Neural progenitor cell (in vitro differentiated cells): ENCODE measurements at regions not wholly inside any gene's neighbourhood (a gene's known extent, or its start where the extent isn't known, plus 50 kb on each side); places are given as distances from the start of the nearest gene placed in this dataset.
A peak's percentile ranks its signal among the peaks of the same experiment; 100 is the strongest.

ENCODE experiments used
- DNase-seq: peaks from one replicate; pipeline ENCODE4 v3.0.0-alpha.2; 2016; ENCODE audit warnings: low spot score
- H2AFZ ChIP-seq: fragments of 200-600 bp; sonication (generic); replicated peaks from 2 replicates; pipeline ENCODE4 v1.6.1; 2016; ENCODE audit warnings: antibody characterized with exemption
- H3F3A ChIP-seq: fragments of 200-600 bp; sonication (generic); 2 replicates; pipeline ENCODE4 v1.6.1; 2016; ENCODE audit warnings: antibody characterized with exemption, low read depth
- H3K27ac ChIP-seq: fragments of 200-600 bp; sonication (generic); 2 replicates; pipeline ENCODE4 v1.5.1; 2016; ENCODE audit warnings: mild to moderate bottlenecking
- H3K27me3 ChIP-seq: fragments of 200-600 bp; sonication (generic); 2 replicates; pipeline ENCODE4 v1.6.1; 2016; ENCODE audit warnings: mild to moderate bottlenecking, moderate library complexity
- H3K36me3 ChIP-seq: fragments of 200-600 bp; sonication (generic); 2 replicates; pipeline ENCODE4 v1.5.1; 2016
- H3K4me1 ChIP-seq: fragments of 200-600 bp; sonication (generic); 2 replicates; pipeline ENCODE4 v1.6.1; 2016; ENCODE audit warnings: mixed run types
- H3K4me2 ChIP-seq: fragments of 200-600 bp; sonication (generic); 2 replicates; pipeline ENCODE4 v1.6.1; 2016
- H3K4me3 ChIP-seq: fragments of 200-600 bp; sonication (generic); 2 replicates; pipeline ENCODE4 v1.5.1; 2016
- H3K79me2 ChIP-seq: fragments of 200-600 bp; sonication (generic); 2 replicates; pipeline ENCODE4 v1.6.1; 2016; ENCODE audit warnings: low read depth
- H3K9ac ChIP-seq: fragments of 200-600 bp; sonication (generic); 2 replicates; pipeline ENCODE4 v1.6.1; 2016
- H3K9me3 ChIP-seq: fragments of 200-600 bp; sonication (generic); 2 replicates; pipeline ENCODE4 v1.5.1; 2016; ENCODE audit warnings: low read depth
- H4K20me1 ChIP-seq: fragments of 200-600 bp; sonication (generic); 2 replicates; pipeline ENCODE4 v1.6.1; 2016; ENCODE audit warnings: low read depth
- H3K27ac Mint-ChIP-seq: 3 replicates; pipeline ENCODE4 v1.8.0; 2021; ENCODE audit warnings: mixed read lengths
- H3K27me3 Mint-ChIP-seq: 2 replicates; pipeline ENCODE4 v1.8.0; 2022; ENCODE audit warnings: low read depth, mild to moderate bottlenecking, inconsistent platforms, moderate library complexity, mixed read lengths; ENCODE audit not compliant: insufficient read depth
- H3K36me3 Mint-ChIP-seq: 3 replicates; pipeline ENCODE4 v1.8.0; 2021; ENCODE audit warnings: mixed read lengths
- H3K4me1 Mint-ChIP-seq: 3 replicates; pipeline ENCODE4 v1.8.0; 2021; ENCODE audit warnings: mixed read lengths
- H3K4me3 Mint-ChIP-seq: 3 replicates; pipeline ENCODE4 v1.8.0; 2021; ENCODE audit warnings: mild to moderate bottlenecking, moderate library complexity, mixed read lengths
- H3K9me3 Mint-ChIP-seq: 3 replicates; pipeline ENCODE4 v1.8.0; 2020; ENCODE audit warnings: mixed read lengths
- CTCF ChIP-seq: fragments of 200-600 bp; sonication (generic); IDR thresholded peaks from 2 replicates; pipeline ENCODE4 v1.5.1; 2017; ENCODE audit warnings: antibody characterized with exemption, mild to moderate bottlenecking
- EZH2 ChIP-seq: fragments of 200-600 bp; sonication (generic); IDR thresholded peaks from 2 replicates; pipeline ENCODE4 v1.6.1; 2017; ENCODE audit warnings: antibody characterized with exemption, mild to moderate bottlenecking, moderate library complexity
- EZH2phosphoT487 ChIP-seq: fragments of 200-600 bp; sonication (generic); IDR thresholded peaks from 2 replicates; pipeline ENCODE4 v1.6.1; 2017; ENCODE audit warnings: antibody characterized with exemption

GRCh38 chr6:133057352-133057751 lies 183.8 kb upstream of the EYA4 start:
- peaks cover 2% of the 10 kb centered on the region for H3K27me3 Mint-ChIP-seq
- no peaks in the 10 kb centered on the region for H3K36me3 Mint-ChIP-seq
- no peak overlapping the region for H3K4me2 ChIP-seq
- H3K27me3 ChIP-seq, result no peaks in the 10 kb centered on the region
- H3K79me2 ChIP-seq, result no peaks in the 10 kb centered on the region
- no peaks in the 10 kb centered on the region for H3F3A ChIP-seq
- no peak for DNase-seq
- H3K9me3 ChIP-seq, result no peaks in the 10 kb centered on the region
- peak overlapping the region; percentile 21 for H3K27ac Mint-ChIP-seq
- no peak overlapping the region for H3K4me3 Mint-ChIP-seq
- TF ChIP-seq EZH2 (no peak), EZH2phosphoT487 (no peak), CTCF (no peak)
- H3K27ac ChIP-seq, result no peak overlapping the region
- peaks cover 19% of the 10 kb centered on the region for H3K4me1 ChIP-seq
- H3K4me3 ChIP-seq, result no peak overlapping the region
- peaks cover 8% of the 10 kb centered on the region for H3K4me1 Mint-ChIP-seq
- H4K20me1 ChIP-seq, result no peaks in the 10 kb centered on the region
- H3K9ac ChIP-seq, result no peak overlapping the region
- no peaks in the 10 kb centered on the region for H3K36me3 ChIP-seq
- no peaks in the 10 kb centered on the region for H3K9me3 Mint-ChIP-seq
- peak overlapping the region; percentile 64 for H2AFZ ChIP-seq

GRCh38 chr6:133062077-133062476 lies 179.1 kb upstream of the EYA4 start:
- Histone ChIP-seq H3K4me2 (no peak overlapping the region), H3F3A (no peaks in the 10 kb centered on the region)

DNA sequence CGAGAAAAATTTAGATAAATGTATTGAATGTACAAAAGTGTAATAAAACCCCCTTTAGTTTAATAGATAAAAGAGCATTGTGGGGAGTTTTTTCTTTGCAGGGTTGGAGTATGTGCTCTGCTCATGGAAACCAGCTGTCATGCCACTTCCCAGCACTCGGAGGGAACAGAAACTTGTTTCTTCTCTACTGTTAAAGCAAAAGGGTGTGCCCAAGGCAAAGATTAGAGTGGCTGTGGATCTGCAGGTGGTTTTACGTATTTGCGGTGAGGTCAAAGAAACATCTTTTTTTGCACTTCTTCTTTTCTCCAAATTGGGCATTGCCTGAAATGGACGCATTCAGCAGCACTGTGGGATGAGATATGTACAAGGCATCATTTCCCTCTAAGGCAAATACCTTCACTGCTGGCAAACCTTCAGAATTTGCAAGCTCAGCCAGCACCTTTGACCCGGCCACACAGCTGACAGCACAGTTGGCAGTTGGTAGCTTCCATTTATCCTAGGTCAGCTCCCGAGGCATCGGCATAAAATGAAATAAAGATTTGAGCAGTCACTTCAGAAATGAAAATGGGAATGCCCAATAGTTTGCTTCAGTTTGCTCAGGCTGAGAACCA lies 178.4 kb upstream of the EYA4 start:
- Mint-ChIP-seq H3K9me3 (no peaks in the 10 kb centered on the region), H3K4me1 (peaks cover 5% of the 10 kb centered on the region), H3K27me3 (no peaks in the 10 kb centered on the region), H3K27ac (peak overlapping the region; percentile 3), H3K36me3 (no peaks in the 10 kb centered on the region), H3K4me3 (no peak overlapping the region)
- Histone ChIP-seq H4K20me1 (no peaks in the 10 kb centered on the region), H3K4me3 (no peak overlapping the region), H3K9me3 (no peaks in the 10 kb centered on the region), H3K9ac (no peak overlapping the region), H3F3A (no peaks in the 10 kb centered on the region), H3K27ac (no peak overlapping the region), H3K4me1 (no peaks in the 10 kb centered on the region), H3K36me3 (no peaks in the 10 kb centered on the region), H2AFZ (no peak overlapping the region), H3K4me2 (no peak overlapping the region), H3K79me2 (no peaks in the 10 kb centered on the region), H3K27me3 (no peaks in the 10 kb centered on the region)
- TF ChIP-seq EZH2, result no peak
- no peak for TF ChIP-seq EZH2phosphoT487
- no peak for TF ChIP-seq CTCF
- DNase-seq, result no peak

More at GRCh38 chr6:133062077-133062476, 179.1 kb upstream of the EYA4 start:
- no peaks in the 10 kb centered on the region for H4K20me1 ChIP-seq
- no peak for DNase-seq
- H3K36me3 Mint-ChIP-seq, result no peaks in the 10 kb centered on the region
- H2AFZ ChIP-seq, result no peak overlapping the region
- no peak overlapping the region for H3K4me3 Mint-ChIP-seq
- H3K27ac Mint-ChIP-seq, result no peak overlapping the region
- H3K9me3 ChIP-seq, result no peaks in the 10 kb centered on the region
- no peak overlapping the region for H3K9ac ChIP-seq
- no peaks in the 10 kb centered on the region for H3K4me1 ChIP-seq
- TF ChIP-seq EZH2phosphoT487 (no peak), CTCF (no peak), EZH2 (no peak)
- H3K9me3 Mint-ChIP-seq, result no peaks in the 10 kb centered on the region
- H3K27me3 Mint-ChIP-seq, result no peaks in the 10 kb centered on the region
- H3K36me3 ChIP-seq, result no peaks in the 10 kb centered on the region
- H3K79me2 ChIP-seq, result no peaks in the 10 kb centered on the region
- H3K4me3 ChIP-seq, result no peak overlapping the region
- H3K27ac ChIP-seq, result no peak overlapping the region
- H3K27me3 ChIP-seq, result no peaks in the 10 kb centered on the region
- peaks cover 5% of the 10 kb centered on the region for H3K4me1 Mint-ChIP-seq
